KMS-11 (cell line): ENCODE measurements at regions not wholly inside any gene's neighbourhood (a gene's known extent, or its start where the extent isn't known, plus 50 kb on each side); places are given as distances from the start of the nearest gene placed in this dataset.

Source experiments
- H2AFZ ChIP-seq: fragments of 200-600 bp; sonication (generic); 2 replicates; pipeline ENCODE4 v1.6.1; 2016; ENCODE audit warnings: antibody characterized with exemption, mixed run types, low read depth
- H3K27ac ChIP-seq: fragments of 200-600 bp; sonication (generic); 2 replicates; pipeline ENCODE4 v1.6.1; 2016; ENCODE audit warnings: mild to moderate bottlenecking, mixed run types
- H3K27me3 ChIP-seq: fragments of 200-600 bp; sonication (generic); 2 replicates; pipeline ENCODE4 v1.6.1; 2017; ENCODE audit warnings: mild to moderate bottlenecking, low read depth, mixed run types, moderate library complexity; ENCODE audit not compliant: insufficient read depth
- H3K36me3 ChIP-seq: fragments of 200-600 bp; sonication (generic); 2 replicates; pipeline ENCODE4 v1.6.1; 2017; ENCODE audit warnings: mild to moderate bottlenecking, mixed run types; ENCODE audit not compliant: insufficient read depth
- H3K4me1 ChIP-seq: fragments of 200-600 bp; sonication (generic); 2 replicates; pipeline ENCODE4 v1.6.1; 2016; ENCODE audit warnings: mild to moderate bottlenecking, low read depth, mixed run types; ENCODE audit not compliant: poor library complexity, severe bottlenecking
- H3K4me2 ChIP-seq: fragments of 200-600 bp; sonication (generic); 2 replicates; pipeline ENCODE4 v1.7.0; 2016; ENCODE audit warnings: mild to moderate bottlenecking, mixed run types
- H3K4me3 ChIP-seq: fragments of 200-600 bp; sonication (generic); IDR thresholded peaks from 2 replicates; pipeline ENCODE4 v1.6.1; 2017; ENCODE audit warnings: low read depth, low read length, mixed read lengths; ENCODE audit not compliant: insufficient read depth
- H3K79me2 ChIP-seq: fragments of 200-600 bp; sonication (generic); 2 replicates; pipeline ENCODE4 v1.6.1; 2016; ENCODE audit warnings: low read depth, mixed run types; ENCODE audit not compliant: insufficient read depth
- H3K9ac ChIP-seq: fragments of 200-600 bp; sonication (generic); 2 replicates; pipeline ENCODE4 v1.6.1; 2016; ENCODE audit warnings: mild to moderate bottlenecking, mixed run types
- H4K20me1 ChIP-seq: fragments of 200-600 bp; sonication (generic); 2 replicates; pipeline ENCODE4 v1.6.1; 2016; ENCODE audit warnings: mild to moderate bottlenecking, mixed run types; ENCODE audit not compliant: insufficient read depth
- TF ChIP-seq, protein P1 (sequence below): fragments of 200-600 bp; sonication (generic); conservative IDR thresholded peaks from 2 replicates; pipeline ENCODE4 v1.6.1; 2017; ENCODE audit warnings: low read depth, mild to moderate bottlenecking, antibody characterized with exemption, low read length, moderate library complexity, mixed read lengths

DNA sequence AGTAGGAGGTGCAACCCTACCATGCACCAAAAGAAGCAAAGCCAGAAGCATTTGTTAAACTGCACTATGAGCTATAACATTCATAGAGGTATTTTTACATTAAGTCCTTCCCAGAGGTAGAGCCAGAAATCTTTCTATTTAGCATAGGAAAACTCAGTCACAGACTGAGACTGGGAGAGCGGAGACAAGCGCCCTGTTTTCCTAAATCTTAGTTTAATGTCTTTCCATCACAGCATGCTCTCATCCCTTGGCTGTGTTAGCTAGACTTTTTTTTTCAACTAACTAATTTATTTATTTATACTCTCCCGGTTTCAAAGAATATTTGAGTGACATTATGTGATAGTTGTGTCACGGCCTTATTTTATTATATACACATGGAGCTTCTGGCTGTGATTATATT lies 304.1 kb downstream of the LMX1A start:
- Histone ChIP-seq H4K20me1 (no peaks in the 10 kb centered on the region), H2AFZ (no peak overlapping the region), H3K27me3 (no peaks in the 10 kb centered on the region), H3K4me2 (no peak overlapping the region), H3K4me3 (no peak overlapping the region), H3K36me3 (no peaks in the 10 kb centered on the region), H3K79me2 (no peaks in the 10 kb centered on the region), H3K27ac (no peak overlapping the region), H3K4me1 (no peaks in the 10 kb centered on the region), H3K9ac (no peak overlapping the region)
- TF ChIP-seq, protein P1, sequence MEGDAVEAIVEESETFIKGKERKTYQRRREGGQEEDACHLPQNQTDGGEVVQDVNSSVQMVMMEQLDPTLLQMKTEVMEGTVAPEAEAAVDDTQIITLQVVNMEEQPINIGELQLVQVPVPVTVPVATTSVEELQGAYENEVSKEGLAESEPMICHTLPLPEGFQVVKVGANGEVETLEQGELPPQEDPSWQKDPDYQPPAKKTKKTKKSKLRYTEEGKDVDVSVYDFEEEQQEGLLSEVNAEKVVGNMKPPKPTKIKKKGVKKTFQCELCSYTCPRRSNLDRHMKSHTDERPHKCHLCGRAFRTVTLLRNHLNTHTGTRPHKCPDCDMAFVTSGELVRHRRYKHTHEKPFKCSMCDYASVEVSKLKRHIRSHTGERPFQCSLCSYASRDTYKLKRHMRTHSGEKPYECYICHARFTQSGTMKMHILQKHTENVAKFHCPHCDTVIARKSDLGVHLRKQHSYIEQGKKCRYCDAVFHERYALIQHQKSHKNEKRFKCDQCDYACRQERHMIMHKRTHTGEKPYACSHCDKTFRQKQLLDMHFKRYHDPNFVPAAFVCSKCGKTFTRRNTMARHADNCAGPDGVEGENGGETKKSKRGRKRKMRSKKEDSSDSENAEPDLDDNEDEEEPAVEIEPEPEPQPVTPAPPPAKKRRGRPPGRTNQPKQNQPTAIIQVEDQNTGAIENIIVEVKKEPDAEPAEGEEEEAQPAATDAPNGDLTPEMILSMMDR = no peak

DNA sequence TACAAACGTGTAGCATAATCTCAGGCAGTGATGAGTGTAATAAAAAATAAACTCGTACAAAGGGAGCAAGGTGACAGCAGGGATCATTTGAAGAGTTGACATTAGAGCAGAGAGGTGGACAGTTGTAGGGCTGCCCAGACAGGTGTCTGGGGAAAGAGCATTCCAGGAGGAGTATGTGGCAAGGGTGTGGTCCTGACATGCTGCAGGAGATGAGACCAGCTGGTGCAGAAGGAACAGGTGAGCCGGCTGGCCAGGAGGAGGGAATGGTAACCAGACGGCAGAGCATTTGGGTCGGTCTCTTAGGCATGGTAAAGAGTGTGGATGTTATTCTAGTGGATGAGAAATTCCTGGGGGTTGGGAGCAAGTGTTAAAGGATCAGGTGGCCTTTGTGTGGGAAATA lies 306.3 kb downstream of the LMX1A start:
- Histone ChIP-seq H3K27ac (no peak overlapping the region), H3K79me2 (no peaks in the 10 kb centered on the region), H3K9ac (no peak overlapping the region), H4K20me1 (no peaks in the 10 kb centered on the region), H3K36me3 (no peaks in the 10 kb centered on the region), H2AFZ (no peak overlapping the region), H3K4me2 (no peak overlapping the region), H3K27me3 (no peaks in the 10 kb centered on the region), H3K4me1 (no peaks in the 10 kb centered on the region), H3K4me3 (no peak overlapping the region)
- TF ChIP-seq, protein P1 = no peak

DNA sequence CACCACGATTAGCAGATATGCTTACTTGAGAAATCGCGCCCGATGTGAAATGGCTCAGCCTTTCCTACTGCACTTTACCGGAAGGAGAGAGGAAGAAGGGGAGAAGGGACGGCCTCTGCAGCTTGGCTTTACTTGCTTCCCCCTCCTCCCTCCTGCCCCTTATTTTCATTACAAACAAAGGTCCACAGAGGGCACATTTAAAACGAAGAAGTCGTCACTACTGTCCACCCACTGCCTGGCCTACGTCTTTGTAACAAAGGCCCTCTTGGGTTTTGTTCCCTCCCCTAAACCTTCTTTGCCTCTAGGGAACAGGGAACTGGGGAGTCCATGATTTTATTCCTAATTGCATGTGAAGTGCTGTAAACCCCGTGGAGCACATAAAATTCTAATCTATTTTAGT lies 308.5 kb downstream of the LMX1A start:
- Histone ChIP-seq H3K4me3 (no peak overlapping the region), H3K9ac (no peak overlapping the region), H3K27ac (no peak overlapping the region), H3K4me2 (no peak overlapping the region), H2AFZ (no peak overlapping the region), H3K4me1 (no peaks in the 10 kb centered on the region), H3K27me3 (no peaks in the 10 kb centered on the region), H3K79me2 (no peaks in the 10 kb centered on the region), H3K36me3 (no peaks in the 10 kb centered on the region), H4K20me1 (no peaks in the 10 kb centered on the region)
- TF ChIP-seq, protein P1 = no peak

DNA sequence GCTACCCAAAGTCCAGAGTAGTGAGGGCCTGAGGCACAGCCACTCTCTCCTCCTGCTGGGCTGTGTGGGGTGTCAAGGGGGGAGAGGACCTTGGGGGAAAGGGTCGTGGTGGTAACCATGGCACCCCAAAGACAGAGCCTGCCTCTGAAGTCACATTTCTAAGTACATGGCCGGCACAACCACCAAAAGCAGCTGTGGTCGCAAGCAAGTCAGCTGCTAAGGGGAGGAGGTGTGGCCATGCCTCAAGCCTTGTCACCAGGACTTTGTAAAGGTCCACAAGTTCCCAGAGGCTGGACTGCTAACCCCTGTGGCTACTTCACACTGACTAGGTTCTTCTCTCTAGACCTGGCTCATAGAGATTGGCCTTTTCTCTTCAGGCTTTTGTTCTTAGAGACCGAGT lies 310.6 kb downstream of the LMX1A start:
- H3K79me2 ChIP-seq = no peaks in the 10 kb centered on the region
- H3K4me1 ChIP-seq = no peaks in the 10 kb centered on the region
- H3K9ac ChIP-seq = no peak overlapping the region
- H3K27me3 ChIP-seq = no peaks in the 10 kb centered on the region
- H3K36me3 ChIP-seq = no peaks in the 10 kb centered on the region
- TF ChIP-seq, protein P1 = no peak
- no peak overlapping the region for H3K27ac ChIP-seq
- no peak overlapping the region for H2AFZ ChIP-seq
- H4K20me1 ChIP-seq = no peaks in the 10 kb centered on the region
- H3K4me2 ChIP-seq = no peak overlapping the region
- H3K4me3 ChIP-seq = no peak overlapping the region

DNA sequence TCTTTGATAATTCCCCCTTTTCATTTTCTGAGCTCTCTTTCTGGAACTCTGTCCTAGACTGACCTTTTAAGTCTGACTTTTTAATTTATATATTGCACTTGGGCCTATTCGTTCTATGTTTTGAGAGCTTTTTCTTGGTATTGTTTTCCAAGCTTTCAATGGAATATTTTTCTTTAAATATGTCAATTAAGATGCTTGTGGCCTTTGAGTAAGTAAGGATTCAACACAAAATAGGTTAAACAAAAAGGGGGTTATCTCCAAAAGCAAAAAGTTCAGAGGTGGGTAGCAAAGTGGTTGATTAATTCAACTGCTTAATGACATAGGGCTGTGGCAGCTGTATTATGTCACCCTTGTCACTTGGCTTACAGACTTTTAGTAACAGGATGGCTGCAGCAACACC lies 315.9 kb downstream of the LMX1A start:
- Histone ChIP-seq H2AFZ (no peak overlapping the region), H3K36me3 (no peaks in the 10 kb centered on the region), H3K4me2 (no peak overlapping the region), H3K79me2 (no peaks in the 10 kb centered on the region), H3K27ac (no peak overlapping the region), H3K9ac (no peak overlapping the region), H3K27me3 (no peaks in the 10 kb centered on the region), H3K4me3 (no peak overlapping the region), H3K4me1 (no peaks in the 10 kb centered on the region), H4K20me1 (no peaks in the 10 kb centered on the region)
- TF ChIP-seq, protein P1 = no peak
